HuH-7 (cell line): ENCODE measurements at regions not wholly inside any gene's neighbourhood (a gene's known extent, or its start where the extent isn't known, plus 50 kb on each side); places are given as distances from the start of the nearest gene placed in this dataset.
"Not testable (repeated sequence)": the region's sequence is repeated elsewhere in the genome, so short reads cannot be mapped to it uniquely, and the experiment has no call there.

ENCODE experiments used
- DNase-seq: peaks from one replicate; pipeline ENCODE4 v3.0.0; 2011; ENCODE audit warnings: low spot score

GRCh38 chr2:40690525-40690924 lies 238.6 kb upstream of the SLC8A1 start:
- no peak for DNase-seq

- no peak for DNase-seq
Measured at GRCh38 chr2:40700231-40700954, 248.5 kb upstream of the SLC8A1 start.

- DNase-seq = not testable (repeated sequence)
Measured at GRCh38 chr2:40712197-40712894, 260.5 kb upstream of the SLC8A1 start.

GRCh38 chr2:40716879-40717278 lies 265.0 kb upstream of the SLC8A1 start:
- DNase-seq = no peak

GRCh38 chr2:40719414-40719813 lies 267.5 kb upstream of the SLC8A1 start:
- no peak for DNase-seq

GRCh38 chr2:40721595-40721994 lies 269.7 kb upstream of the SLC8A1 start:
- no peak for DNase-seq

- DNase-seq = no peak
Measured at GRCh38 chr2:40723194-40723593, 271.3 kb upstream of the SLC8A1 start.

- DNase-seq = no peak
Measured at GRCh38 chr2:40725040-40725439, 273.1 kb upstream of the SLC8A1 start.

- DNase-seq = no peak
Measured at GRCh38 chr2:40725950-40726349, 274.1 kb upstream of the SLC8A1 start.

GRCh38 chr2:40734797-40735196 lies 282.9 kb upstream of the SLC8A1 start:
- DNase-seq = no peak

GRCh38 chr2:40737180-40737579 lies 285.3 kb upstream of the SLC8A1 start:
- DNase-seq = no peak

GRCh38 chr2:40740419-40740818 lies 288.5 kb upstream of the SLC8A1 start:
- no peak for DNase-seq

GRCh38 chr2:40741532-40741931 lies 289.6 kb upstream of the SLC8A1 start:
- no peak for DNase-seq

GRCh38 chr2:40746191-40746590 lies 294.3 kb upstream of the SLC8A1 start:
- DNase-seq = no peak

- no peak for DNase-seq
Measured at GRCh38 chr2:40751981-40752380, 300.1 kb upstream of the SLC8A1 start.

- DNase-seq = no peak
Measured at GRCh38 chr2:40752796-40753195, 300.9 kb upstream of the SLC8A1 start.

GRCh38 chr2:40754912-40755311 lies 303.0 kb upstream of the SLC8A1 start:
- no peak for DNase-seq

- DNase-seq = no peak
Measured at GRCh38 chr2:40758401-40759155, 306.7 kb upstream of the SLC8A1 start.

- DNase-seq = peak; percentile 1
Measured at GRCh38 chr2:40760071-40760666, 308.3 kb upstream of the SLC8A1 start.

- no peak for DNase-seq
Measured at GRCh38 chr2:40773291-40773690, 321.4 kb upstream of the SLC8A1 start.

- no peak for DNase-seq
Measured at GRCh38 chr2:40783704-40784103, 331.8 kb upstream of the SLC8A1 start.

- no peak for DNase-seq
Measured at GRCh38 chr2:40786636-40787035, 334.7 kb upstream of the SLC8A1 start.

- no peak for DNase-seq
Measured at GRCh38 chr2:40797120-40797519, 345.2 kb upstream of the SLC8A1 start.
